ENCODE measurements at regions not wholly inside any gene's neighbourhood (a gene's known extent, or its start where the extent isn't known, plus 50 kb on each side); places are given as distances from the start of the nearest gene placed in this dataset.
"Not testable (repeated sequence)": the region's sequence is repeated elsewhere in the genome, so short reads cannot be mapped to it uniquely, and the experiment has no call there.

DNA sequence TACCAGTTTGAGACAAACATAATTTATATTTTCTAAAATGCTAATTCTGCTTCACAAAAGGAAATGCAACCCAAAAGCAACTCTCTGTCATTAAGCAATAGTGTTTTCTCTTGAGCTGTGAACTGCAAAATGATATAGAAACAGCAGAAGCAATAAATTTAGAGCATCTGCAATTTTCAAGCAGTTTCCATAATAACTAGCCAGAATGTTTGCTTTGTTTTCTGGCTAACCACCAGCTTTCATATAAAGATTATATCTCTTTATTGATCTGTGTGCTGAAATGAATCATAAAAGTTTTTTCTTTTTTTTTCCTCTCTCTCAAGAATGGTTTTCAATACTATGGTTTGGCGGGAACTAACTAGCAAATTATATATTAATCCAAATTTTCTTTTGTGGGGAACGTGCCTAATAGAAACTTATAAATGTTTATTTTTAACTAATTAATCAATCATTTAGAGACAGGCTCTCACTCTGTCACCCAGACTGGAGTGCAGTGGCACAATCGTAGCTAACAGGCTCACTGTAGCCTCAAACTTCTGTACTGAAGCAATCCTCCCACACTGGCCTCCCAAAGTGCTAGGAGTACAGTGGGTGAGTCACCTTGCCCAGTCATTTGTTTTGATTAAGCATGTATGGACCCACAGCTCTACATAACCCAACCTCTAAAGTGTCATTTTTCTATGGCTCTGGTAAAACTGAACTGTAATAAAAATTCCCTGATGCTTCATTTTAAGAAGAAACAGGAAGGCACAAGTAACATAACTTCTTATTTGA is 830.1 kb upstream of the MGAT4C start:
- no peak for DNase-seq (ENCODE audit: low read depth)

DNA sequence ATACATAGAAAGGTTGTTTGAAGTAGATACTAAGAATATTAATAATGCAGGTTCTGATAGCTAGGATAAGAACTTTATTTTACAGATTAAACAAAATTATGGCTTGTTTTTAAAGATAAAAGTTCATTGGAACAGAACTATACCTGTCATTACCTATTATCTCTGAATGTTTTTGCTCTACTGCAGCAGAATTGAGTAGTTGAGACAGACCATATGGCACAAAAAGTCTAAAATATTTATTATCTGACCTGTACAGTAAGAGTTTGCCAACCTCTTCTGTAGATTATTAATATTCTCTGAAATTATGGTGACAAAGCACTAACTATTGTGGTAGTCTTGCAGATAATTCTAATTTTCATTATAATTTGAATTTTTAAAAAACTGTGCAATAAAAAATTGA is 829.1 kb upstream of the MGAT4C start:
- DNase-seq (ENCODE audit: low read depth): no peak

GRCh38 chr12:87082756-87083155 is 826.6 kb upstream of the MGAT4C start:
- DNase-seq (ENCODE audit: low read depth): no peak

DNA sequence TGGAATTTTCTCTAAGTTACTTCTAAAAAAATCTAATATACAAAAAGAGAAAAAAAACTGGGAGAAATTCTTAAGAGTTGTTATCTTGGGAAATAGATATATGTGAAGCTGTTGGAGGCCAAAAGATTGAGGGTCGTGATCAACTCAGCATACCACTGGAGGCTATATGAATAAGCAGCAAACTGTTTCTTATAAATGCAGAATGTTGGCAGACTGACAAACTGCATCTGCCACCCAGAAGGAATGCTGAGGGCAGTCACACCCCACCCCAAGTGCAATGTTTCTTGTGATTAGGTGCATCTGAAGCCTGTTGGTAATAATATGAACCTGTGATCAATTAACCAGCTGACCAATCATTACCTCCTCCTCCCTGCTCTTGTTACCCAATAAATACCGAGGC is 818.6 kb upstream of the MGAT4C start:
- DNase-seq (ENCODE audit: low read depth): no peak

GRCh38 chr12:87066326-87066725 is 810.1 kb upstream of the MGAT4C start:
- DNase-seq (ENCODE audit: low read depth): no peak

- DNase-seq (ENCODE audit: low read depth): no peak
Observed at GRCh38 chr12:87059231-87059630, 803.0 kb upstream of the MGAT4C start.

GRCh38 chr12:87054226-87054625 is 798.0 kb upstream of the MGAT4C start:
- DNase-seq (ENCODE audit: low read depth): no peak

DNA sequence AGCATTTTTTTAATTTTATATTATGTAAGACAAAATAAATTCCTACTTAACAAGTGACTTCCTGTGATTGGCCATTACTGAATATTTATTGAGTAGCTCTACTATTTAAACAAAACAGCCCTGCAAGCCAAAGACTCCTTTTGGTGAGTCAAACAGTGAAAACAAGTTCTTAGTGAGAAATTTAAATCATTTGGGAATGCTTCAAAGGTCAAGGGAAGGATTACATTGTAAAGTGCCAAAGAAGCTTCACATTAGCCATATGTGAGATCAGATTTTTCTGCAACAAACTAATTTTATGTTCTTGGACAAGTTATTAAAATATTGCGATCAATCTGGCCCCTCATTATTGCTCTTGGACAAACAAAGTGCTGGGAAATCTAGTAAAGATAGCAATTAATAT is 795.4 kb upstream of the MGAT4C start:
- DNase-seq (ENCODE audit: low read depth): no peak

DNA sequence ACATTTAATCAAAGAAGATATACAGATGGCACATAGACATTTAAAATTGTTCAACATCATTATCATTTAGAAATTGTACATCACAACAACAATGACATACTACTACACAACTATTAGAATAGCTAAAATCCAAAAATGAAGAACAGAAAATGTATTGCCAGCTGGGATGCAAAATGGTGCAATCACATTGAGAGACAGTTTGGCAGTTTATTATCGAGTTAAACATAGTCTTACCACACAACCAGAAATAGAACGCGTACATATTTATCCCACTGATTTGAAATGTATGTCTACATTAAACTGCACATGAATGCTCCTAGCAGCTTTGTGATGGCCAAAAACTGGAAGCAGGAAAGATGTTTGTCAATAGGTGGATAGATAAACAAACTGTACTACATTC is 791.5 kb upstream of the MGAT4C start:
- DNase-seq (ENCODE audit: low read depth): no peak

DNA sequence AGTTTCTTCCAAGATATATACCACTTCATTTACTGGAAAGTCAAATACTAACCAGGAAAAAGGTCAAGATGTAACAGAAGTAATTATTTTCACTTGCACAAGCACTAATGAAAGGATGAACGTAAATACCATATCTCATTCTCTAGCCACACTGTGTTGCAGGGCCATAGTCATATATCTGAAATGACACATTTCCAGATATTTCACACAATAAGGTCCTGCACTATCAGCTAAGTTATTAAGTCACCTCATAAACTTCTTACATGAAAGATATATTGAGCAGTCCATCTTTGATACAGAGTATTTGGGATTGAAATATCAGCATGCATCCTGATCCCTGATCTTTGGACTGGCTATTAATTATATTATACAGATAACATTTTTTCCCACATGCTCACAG is 783.3 kb upstream of the MGAT4C start:
- DNase-seq (ENCODE audit: low read depth): no peak

DNA sequence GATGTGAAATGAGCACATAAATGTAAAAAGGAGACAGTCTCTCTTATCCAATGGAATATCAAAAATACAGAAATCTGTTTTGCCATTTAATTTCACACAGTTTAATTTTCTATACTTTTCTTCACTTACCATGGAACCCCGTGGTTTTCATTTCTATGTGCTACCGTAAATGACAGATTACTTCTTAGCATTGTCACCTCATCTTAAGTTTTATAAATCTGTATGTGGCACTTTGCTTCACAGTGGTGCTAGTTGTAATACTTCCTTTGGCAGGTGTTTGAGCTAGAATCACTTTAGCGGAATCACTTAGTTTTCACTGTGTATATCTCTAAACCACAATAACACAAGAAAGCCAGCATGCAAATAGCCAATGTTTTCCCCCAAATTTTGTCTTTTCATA is 781.9 kb upstream of the MGAT4C start:
- DNase-seq (ENCODE audit: low read depth): no peak

- no peak for DNase-seq (ENCODE audit: low read depth)
Observed at GRCh38 chr12:87025976-87026375, 769.8 kb upstream of the MGAT4C start.

- no peak for DNase-seq (ENCODE audit: low read depth)
Observed at GRCh38 chr12:87021400-87021799, 765.2 kb upstream of the MGAT4C start.

GRCh38 chr12:87020071-87020470 is 763.9 kb upstream of the MGAT4C start:
- DNase-seq (ENCODE audit: low read depth): no peak

GRCh38 chr12:87015352-87015751 is 759.2 kb upstream of the MGAT4C start:
- no peak for DNase-seq (ENCODE audit: low read depth)

DNA sequence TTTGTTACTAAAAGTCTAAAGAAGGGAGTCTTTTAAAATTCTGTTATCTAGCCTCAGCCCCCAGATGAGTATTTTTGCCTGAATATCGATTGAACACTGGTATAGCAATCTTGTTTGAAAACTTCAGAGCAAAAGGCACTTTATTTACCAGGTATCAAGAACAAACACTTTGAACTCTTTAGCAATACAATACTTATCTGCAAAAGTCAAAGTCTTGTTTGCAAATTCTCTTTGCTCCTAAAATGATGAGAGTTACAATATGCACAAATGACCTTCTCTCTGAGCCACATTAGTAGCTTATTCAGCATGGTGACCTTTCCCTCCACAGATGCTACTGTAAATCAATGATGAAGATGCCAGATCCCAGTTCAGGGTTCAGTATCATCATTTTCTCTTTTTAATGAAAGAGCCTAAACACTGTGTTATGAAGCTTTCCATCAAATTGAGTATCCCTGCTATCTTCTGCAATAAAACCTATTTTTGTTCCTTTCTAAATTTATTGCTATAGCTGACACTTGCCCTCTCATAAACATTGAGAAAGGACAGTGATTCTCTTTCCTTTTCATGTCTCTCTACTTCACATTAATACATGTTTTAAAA is 752.7 kb upstream of the MGAT4C start:
- no peak for DNase-seq (ENCODE audit: low read depth)

- DNase-seq (ENCODE audit: low read depth): no peak
Observed at GRCh38 chr12:87001102-87001501, 744.9 kb upstream of the MGAT4C start.

GRCh38 chr12:86985298-86985697 is 729.1 kb upstream of the MGAT4C start:
- no peak for DNase-seq (ENCODE audit: low read depth)

DNA sequence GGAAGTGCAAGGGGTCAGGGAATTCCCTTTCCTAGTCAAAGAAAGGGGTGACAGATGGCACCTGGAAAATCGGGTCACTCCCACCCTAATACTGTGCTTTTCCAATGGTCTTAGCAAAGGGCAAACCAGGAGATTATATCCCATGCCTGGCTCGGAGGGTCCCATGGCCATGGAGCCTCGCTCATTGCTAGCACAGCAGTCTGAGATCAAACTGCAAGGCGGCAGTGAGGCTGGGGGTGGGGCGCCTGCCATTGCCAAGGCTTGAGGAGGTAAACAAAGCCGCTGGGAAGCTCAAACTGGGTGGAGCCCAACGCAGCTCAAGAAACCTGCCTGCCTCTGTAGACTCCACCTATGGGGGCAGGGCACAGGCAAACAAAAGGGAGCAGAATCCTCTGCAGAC is 714.4 kb upstream of the MGAT4C start:
- not testable (repeated sequence) for DNase-seq (ENCODE audit: low read depth)

DNA sequence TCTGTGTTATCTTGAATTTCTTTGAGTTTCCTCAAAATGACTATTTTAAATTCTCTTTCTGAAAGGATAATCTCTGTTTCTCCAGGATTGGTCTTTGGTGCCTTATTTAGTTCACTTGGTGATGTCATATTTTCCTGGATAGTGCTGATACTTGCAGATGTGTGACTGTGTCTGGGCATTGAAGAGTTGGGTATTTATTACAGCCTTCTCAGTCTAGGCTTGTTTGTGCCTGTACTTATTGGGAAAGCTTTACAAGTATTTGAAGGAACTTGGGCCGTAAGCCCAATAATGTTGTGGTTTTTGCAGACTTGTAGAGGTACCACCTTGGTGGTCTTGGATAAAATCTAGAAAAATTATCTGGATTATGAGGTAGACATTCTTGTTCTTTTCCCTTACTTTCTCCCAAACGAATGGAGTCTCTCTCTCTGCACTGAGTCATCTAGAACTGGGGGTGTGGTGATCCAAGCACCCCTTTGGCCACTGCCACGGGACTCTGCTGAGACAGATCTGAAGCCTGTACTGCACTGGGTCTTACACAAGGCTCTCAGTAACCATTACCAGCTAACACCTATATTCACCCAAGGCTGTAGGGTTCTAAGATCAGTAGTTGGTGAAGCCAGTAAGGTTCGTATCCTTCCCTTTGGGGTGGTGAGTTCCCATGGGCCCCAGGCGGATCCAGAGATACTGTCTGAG is 703.7 kb upstream of the MGAT4C start:
- no peak for DNase-seq (ENCODE audit: low read depth)

DNA sequence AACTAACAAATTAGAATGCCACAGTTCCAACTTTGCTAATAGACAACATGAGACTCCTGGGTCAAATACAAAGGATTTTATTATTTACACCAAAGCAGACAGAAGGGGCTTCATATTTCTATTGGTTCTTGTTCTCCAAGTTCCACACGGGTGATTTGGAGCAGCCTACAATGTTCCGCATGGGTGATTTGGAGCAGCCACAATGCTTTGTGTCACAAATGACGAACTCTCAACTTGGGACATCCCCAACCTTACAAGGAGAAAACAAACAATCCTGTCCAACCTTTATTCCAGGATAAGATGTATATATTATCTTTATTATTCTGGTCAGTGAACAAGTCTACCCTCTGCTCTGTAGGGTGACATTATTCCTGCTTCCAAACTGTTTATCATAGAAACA is 694.3 kb upstream of the MGAT4C start:
- no peak for DNase-seq (ENCODE audit: low read depth)

GRCh38 chr12:86950043-86950442 is 693.9 kb upstream of the MGAT4C start:
- DNase-seq (ENCODE audit: low read depth): no peak

DNA sequence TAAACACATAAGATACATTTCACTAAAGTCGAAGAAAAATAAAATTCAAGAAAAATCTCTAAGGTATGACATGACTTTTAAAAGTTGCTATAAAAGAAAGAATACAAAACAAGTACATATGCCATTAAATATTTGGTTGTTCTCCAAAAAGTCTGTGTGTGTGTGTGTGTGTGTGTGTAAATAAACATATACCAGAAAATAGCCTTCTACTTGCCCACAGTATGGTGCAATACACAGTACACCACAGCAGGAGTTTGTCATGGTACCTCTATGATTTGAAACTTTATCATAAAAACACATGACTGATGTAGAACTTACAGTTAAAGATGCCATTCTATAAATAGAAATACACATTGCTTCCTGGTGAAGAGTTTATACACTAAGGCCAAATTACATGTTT is 692.7 kb upstream of the MGAT4C start:
- DNase-seq (ENCODE audit: low read depth): peak; percentile 74

Measured in fibroblast of gingiva (primary cell).